ENCODE measurements at regions not wholly inside any gene's neighbourhood (a gene's known extent, or its start where the extent isn't known, plus 50 kb on each side); places are given as distances from the start of the nearest gene placed in this dataset.

DNA sequence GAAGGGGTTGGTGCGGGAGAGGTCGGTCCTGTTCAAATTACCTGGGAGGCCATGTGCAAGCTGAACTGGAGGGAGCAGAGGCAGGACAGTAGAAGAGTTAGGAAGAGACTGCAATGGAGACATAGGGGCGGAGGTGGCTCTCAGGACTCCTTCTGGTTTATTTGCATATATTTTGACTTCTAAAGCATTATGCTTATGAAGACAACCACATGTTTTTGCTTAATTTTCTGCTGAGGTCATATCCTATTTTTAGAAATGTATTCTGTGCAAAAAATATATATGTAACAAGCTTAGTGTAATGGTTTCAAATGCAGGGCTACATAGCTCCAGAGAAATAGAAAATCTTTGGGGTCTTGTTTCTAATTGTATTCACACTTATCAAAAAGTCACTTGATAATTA lies 137.0 kb upstream of the MDM1 start:
- Histone ChIP-seq H3K79me2 (ENCODE audit: control insufficient read depth, insufficient read depth, low read length) (no peaks in the 10 kb centered on the region), H3K36me3 (ENCODE audit: control insufficient read depth, insufficient read depth, low read length) (no peaks in the 10 kb centered on the region), H2BK120ac (ENCODE audit: low read depth, low read length) (no peak overlapping the region), H3K4me1 (ENCODE audit: control insufficient read depth, low read depth, low read length) (no peaks in the 10 kb centered on the region), H3K4ac (ENCODE audit: low read depth, low read length) (no peak overlapping the region), H2BK5ac (ENCODE audit: low read length) (no peak overlapping the region), H3K79me1 (ENCODE audit: low read length) (no peaks in the 10 kb centered on the region), H3K4me2 (ENCODE audit: low read length) (no peak overlapping the region), H3K18ac (ENCODE audit: low read length) (no peak overlapping the region), H3K4me3 (ENCODE audit: low read length) (no peak overlapping the region), H3K27me3 (ENCODE audit: insufficient read depth, low read length, poor library complexity) (no peaks in the 10 kb centered on the region), H3K23ac (ENCODE audit: low read length) (no peak overlapping the region), H2AK5ac (ENCODE audit: low read length) (no peak overlapping the region), H4K8ac (ENCODE audit: low read depth, low read length) (no peak overlapping the region), H3K9ac (ENCODE audit: low read length) (no peak overlapping the region), H3K27ac (ENCODE audit: low read depth, low read length) (no peak overlapping the region), H4K5ac (ENCODE audit: low read length) (no peak overlapping the region), H2BK15ac (replicated peaks; ENCODE audit: low read depth) (no peak overlapping the region), H3K56ac (ENCODE audit: low read length) (no peak overlapping the region)
- no peak for DNase-seq
- WGBS (ENCODE audit: extremely low coverage, insufficient coverage, low lambda C conversion rate): no CpG with 5 or more reads among the region's 3 CpGs

DNA sequence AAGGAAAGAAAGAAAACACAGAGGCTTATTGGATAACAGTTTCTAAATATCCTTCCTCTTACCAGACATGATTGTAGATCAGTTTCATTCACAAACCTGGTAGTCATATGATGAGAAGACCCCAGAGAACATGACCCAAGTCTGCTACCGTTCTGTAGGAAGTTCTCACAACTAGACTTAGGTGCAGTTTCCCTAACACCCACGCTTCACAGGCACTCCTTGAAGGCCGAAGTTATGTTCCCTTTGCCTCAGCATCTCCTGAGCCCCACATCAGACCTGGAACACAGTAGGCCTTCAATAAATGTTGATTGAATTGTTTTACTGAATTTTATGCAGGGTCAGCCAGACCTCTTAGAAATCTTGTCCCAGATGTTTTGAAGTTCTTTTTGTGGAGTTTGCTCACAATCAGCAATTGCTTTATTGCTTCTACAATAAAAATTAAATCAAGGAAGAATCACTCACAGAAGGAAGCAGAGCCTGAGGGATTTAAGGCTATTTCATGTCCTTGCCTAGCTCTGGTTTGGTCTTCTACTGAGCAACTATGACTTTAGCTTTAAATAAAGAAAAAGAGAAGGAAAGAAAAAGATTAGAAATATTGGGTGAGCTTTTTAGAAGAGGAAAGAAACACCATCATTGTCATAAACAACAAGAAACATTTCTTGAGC lies 138.6 kb upstream of the MDM1 start:
- H3K4me3 ChIP-seq (ENCODE audit: low read length): no peak overlapping the region
- H2AK5ac ChIP-seq (ENCODE audit: low read length): no peak overlapping the region
- no peak overlapping the region for H3K27ac ChIP-seq (ENCODE audit: low read depth, low read length)
- no CpG with 5 or more reads among the region's 3 CpGs for WGBS (ENCODE audit: extremely low coverage, insufficient coverage, low lambda C conversion rate)
- H3K4me2 ChIP-seq (ENCODE audit: low read length): no peak overlapping the region
- H2BK5ac ChIP-seq (ENCODE audit: low read length): no peak overlapping the region
- H3K79me1 ChIP-seq (ENCODE audit: low read length): no peaks in the 10 kb centered on the region
- H3K23ac ChIP-seq (ENCODE audit: low read length): no peak overlapping the region
- H3K4me1 ChIP-seq (ENCODE audit: control insufficient read depth, low read depth, low read length): no peaks in the 10 kb centered on the region
- no peaks in the 10 kb centered on the region for H3K79me2 ChIP-seq (ENCODE audit: control insufficient read depth, insufficient read depth, low read length)
- H3K9ac ChIP-seq (ENCODE audit: low read length): no peak overlapping the region
- no peak for DNase-seq
- H3K18ac ChIP-seq (ENCODE audit: low read length): no peak overlapping the region
- no peaks in the 10 kb centered on the region for H3K27me3 ChIP-seq (ENCODE audit: insufficient read depth, low read length, poor library complexity)
- no peak overlapping the region for H4K5ac ChIP-seq (ENCODE audit: low read length)
- no peaks in the 10 kb centered on the region for H3K36me3 ChIP-seq (ENCODE audit: control insufficient read depth, insufficient read depth, low read length)
- no peak overlapping the region for H2BK15ac ChIP-seq (replicated peaks; ENCODE audit: low read depth)
- H4K8ac ChIP-seq (ENCODE audit: low read depth, low read length): no peak overlapping the region
- no peak overlapping the region for H2BK120ac ChIP-seq (ENCODE audit: low read depth, low read length)
- H3K4ac ChIP-seq (ENCODE audit: low read depth, low read length): no peak overlapping the region
- no peak overlapping the region for H3K56ac ChIP-seq (ENCODE audit: low read length)

DNA sequence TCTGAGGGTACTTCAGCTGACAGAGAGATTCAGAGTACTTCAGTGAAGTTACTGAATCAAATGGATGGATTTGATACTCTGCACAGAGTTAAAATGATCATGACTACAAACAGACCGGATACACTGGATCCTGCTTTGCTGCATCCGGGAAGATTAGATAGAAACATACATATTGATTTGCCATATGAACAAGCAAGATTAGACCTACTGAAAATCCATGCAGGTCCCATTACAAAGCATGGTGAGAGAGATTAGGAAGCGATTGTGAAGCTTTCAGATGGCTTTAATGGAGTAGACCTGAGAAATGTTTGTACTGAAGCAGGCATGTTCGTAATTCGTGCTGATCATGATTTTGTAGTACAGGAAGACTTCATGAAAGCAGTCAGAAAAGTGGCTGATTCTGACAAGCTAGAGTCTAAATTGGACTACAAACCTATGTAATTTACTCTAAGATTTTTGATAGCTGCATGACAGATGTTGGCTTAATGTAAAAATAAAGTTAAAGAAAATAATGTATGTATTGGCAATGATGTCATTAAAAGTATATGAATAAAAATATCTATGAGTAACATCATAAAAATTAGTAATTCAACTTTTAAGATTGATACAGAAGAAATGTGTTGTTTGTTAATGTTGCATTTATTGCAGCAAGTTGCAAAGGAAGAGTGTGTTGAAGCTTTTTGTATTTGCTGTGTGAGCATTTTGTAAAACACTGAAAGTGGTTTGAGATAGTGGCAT lies 136.1 kb upstream of the RAP1B start:
- H3K36me3 ChIP-seq (ENCODE audit: control insufficient read depth, insufficient read depth, low read length): no peaks in the 10 kb centered on the region
- no peak overlapping the region for H3K4ac ChIP-seq (ENCODE audit: low read depth, low read length)
- H3K79me1 ChIP-seq (ENCODE audit: low read length): no peaks in the 10 kb centered on the region
- H3K4me3 ChIP-seq (ENCODE audit: low read length): no peak overlapping the region
- H3K9ac ChIP-seq (ENCODE audit: low read length): no peak overlapping the region
- no peak overlapping the region for H3K27ac ChIP-seq (ENCODE audit: low read depth, low read length)
- no peak overlapping the region for H2BK15ac ChIP-seq (replicated peaks; ENCODE audit: low read depth)
- H4K8ac ChIP-seq (ENCODE audit: low read depth, low read length): no peak overlapping the region
- no CpG with 5 or more reads among the region's 5 CpGs for WGBS (ENCODE audit: extremely low coverage, insufficient coverage, low lambda C conversion rate)
- H3K27me3 ChIP-seq (ENCODE audit: insufficient read depth, low read length, poor library complexity): no peaks in the 10 kb centered on the region
- H3K18ac ChIP-seq (ENCODE audit: low read length): no peak overlapping the region
- H3K56ac ChIP-seq (ENCODE audit: low read length): no peak overlapping the region
- no peak overlapping the region for H3K4me2 ChIP-seq (ENCODE audit: low read length)
- no peak overlapping the region for H4K5ac ChIP-seq (ENCODE audit: low read length)
- no peak overlapping the region for H2AK5ac ChIP-seq (ENCODE audit: low read length)
- no peak overlapping the region for H3K23ac ChIP-seq (ENCODE audit: low read length)
- DNase-seq: no peak
- H2BK120ac ChIP-seq (ENCODE audit: low read depth, low read length): no peak overlapping the region
- H3K4me1 ChIP-seq (ENCODE audit: control insufficient read depth, low read depth, low read length): no peaks in the 10 kb centered on the region
- no peak overlapping the region for H2BK5ac ChIP-seq (ENCODE audit: low read length)
- H3K79me2 ChIP-seq (ENCODE audit: control insufficient read depth, insufficient read depth, low read length): no peaks in the 10 kb centered on the region

DNA sequence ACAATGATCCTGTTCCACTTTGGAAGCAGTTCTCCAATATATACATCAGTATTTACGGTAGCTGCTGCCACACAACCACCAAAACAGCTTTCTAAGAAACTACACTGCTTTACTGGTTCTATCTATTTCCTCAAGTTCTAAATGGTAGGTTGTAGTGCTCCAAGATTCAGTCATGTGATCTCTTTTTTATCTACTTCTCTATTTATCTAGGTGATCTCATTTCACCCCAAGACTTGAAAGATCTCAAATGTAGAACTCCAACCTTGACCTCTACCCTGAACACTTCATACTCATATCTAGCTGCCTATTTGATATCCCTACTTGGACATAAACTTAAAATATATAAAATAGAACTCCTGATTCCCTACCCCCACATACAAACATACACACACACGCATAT lies 133.9 kb upstream of the RAP1B start:
- Histone ChIP-seq H4K5ac (ENCODE audit: low read length) (no peak overlapping the region), H2BK15ac (replicated peaks; ENCODE audit: low read depth) (no peak overlapping the region), H3K23ac (ENCODE audit: low read length) (no peak overlapping the region), H3K79me2 (ENCODE audit: control insufficient read depth, insufficient read depth, low read length) (no peaks in the 10 kb centered on the region), H3K36me3 (ENCODE audit: control insufficient read depth, insufficient read depth, low read length) (no peaks in the 10 kb centered on the region), H3K79me1 (ENCODE audit: low read length) (no peaks in the 10 kb centered on the region), H3K4me3 (ENCODE audit: low read length) (no peak overlapping the region), H2BK5ac (ENCODE audit: low read length) (no peak overlapping the region), H3K56ac (ENCODE audit: low read length) (no peak overlapping the region), H2BK120ac (ENCODE audit: low read depth, low read length) (no peak overlapping the region), H3K9ac (ENCODE audit: low read length) (no peak overlapping the region), H3K4me2 (ENCODE audit: low read length) (no peak overlapping the region), H3K27ac (ENCODE audit: low read depth, low read length) (no peak overlapping the region), H3K4ac (ENCODE audit: low read depth, low read length) (no peak overlapping the region), H3K4me1 (ENCODE audit: control insufficient read depth, low read depth, low read length) (no peaks in the 10 kb centered on the region), H2AK5ac (ENCODE audit: low read length) (no peak overlapping the region), H4K8ac (ENCODE audit: low read depth, low read length) (no peak overlapping the region), H3K27me3 (ENCODE audit: insufficient read depth, low read length, poor library complexity) (no peaks in the 10 kb centered on the region), H3K18ac (ENCODE audit: low read length) (no peak overlapping the region)
- WGBS (ENCODE audit: extremely low coverage, insufficient coverage, low lambda C conversion rate): 100% methylated on average over 1 of the region's 2 CpGs
- DNase-seq: no peak

DNA sequence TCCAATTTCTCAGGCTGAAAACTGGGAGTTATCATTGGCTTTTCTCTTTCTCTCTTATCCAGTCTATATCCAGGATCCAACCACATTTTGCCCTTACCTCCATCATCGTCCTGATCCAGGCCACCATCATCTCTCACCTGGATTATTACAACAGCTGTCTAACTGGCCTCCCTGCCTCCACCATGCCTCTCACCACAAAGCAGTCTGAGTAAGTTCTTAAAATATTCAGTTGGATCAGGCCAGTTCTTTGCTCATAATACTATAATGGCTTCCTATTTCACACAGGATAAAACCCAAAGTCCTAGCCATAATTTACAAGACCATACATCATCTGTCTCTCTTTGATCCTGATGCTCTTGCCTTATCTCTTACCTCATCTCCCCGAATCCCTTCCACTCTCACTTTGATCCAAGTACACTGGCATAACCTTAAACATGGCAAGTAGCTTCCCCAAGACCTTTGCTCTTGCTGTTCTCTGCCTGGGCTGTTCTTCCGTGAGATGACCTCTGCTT lies 133.4 kb upstream of the RAP1B start:
- no peak overlapping the region for H3K18ac ChIP-seq (ENCODE audit: low read length)

More for the DNA sequence above, 133.4 kb upstream of the RAP1B start:
- Histone ChIP-seq H3K4me3 (ENCODE audit: low read length) (no peak overlapping the region), H4K8ac (ENCODE audit: low read depth, low read length) (no peak overlapping the region), H2BK5ac (ENCODE audit: low read length) (no peak overlapping the region), H3K79me2 (ENCODE audit: control insufficient read depth, insufficient read depth, low read length) (no peaks in the 10 kb centered on the region), H3K4ac (ENCODE audit: low read depth, low read length) (no peak overlapping the region), H2AK5ac (ENCODE audit: low read length) (no peak overlapping the region), H3K56ac (ENCODE audit: low read length) (no peak overlapping the region), H3K79me1 (ENCODE audit: low read length) (no peaks in the 10 kb centered on the region), H2BK120ac (ENCODE audit: low read depth, low read length) (no peak overlapping the region), H4K5ac (ENCODE audit: low read length) (no peak overlapping the region), H3K36me3 (ENCODE audit: control insufficient read depth, insufficient read depth, low read length) (no peaks in the 10 kb centered on the region), H3K4me2 (ENCODE audit: low read length) (no peak overlapping the region), H2BK15ac (replicated peaks; ENCODE audit: low read depth) (no peak overlapping the region), H3K27me3 (ENCODE audit: insufficient read depth, low read length, poor library complexity) (no peaks in the 10 kb centered on the region), H3K4me1 (ENCODE audit: control insufficient read depth, low read depth, low read length) (no peaks in the 10 kb centered on the region), H3K27ac (ENCODE audit: low read depth, low read length) (no peak overlapping the region), H3K9ac (ENCODE audit: low read length) (no peak overlapping the region), H3K23ac (ENCODE audit: low read length) (no peak overlapping the region)
- no CpG with 5 or more reads among the region's 3 CpGs for WGBS (ENCODE audit: extremely low coverage, insufficient coverage, low lambda C conversion rate)
- DNase-seq: no peak

All from mesendoderm (in vitro differentiated cells).